Neuronal stem cell (in vitro differentiated cells): ENCODE measurements at regions not wholly inside any gene's neighbourhood (a gene's known extent, or its start where the extent isn't known, plus 50 kb on each side); places are given as distances from the start of the nearest gene placed in this dataset.

Experiments used
- DNase-seq: peaks from one replicate; pipeline ENCODE4 v3.0.0-alpha.2; 2013; ENCODE audit warnings: low spot score
- H2AFZ ChIP-seq: one replicate; pipeline ENCODE4 v1.6.1; 2013; ENCODE audit warnings: mild to moderate bottlenecking, low read length, inconsistent platforms
- H2AK5ac ChIP-seq: 2 replicates; pipeline ENCODE4 v1.6.1; 2013; ENCODE audit warnings: low read depth, mild to moderate bottlenecking, inconsistent platforms, low read length, moderate library complexity, mixed read lengths
- H2BK120ac ChIP-seq: 2 replicates; pipeline ENCODE4 v1.6.1; 2013; ENCODE audit warnings: low read depth, mild to moderate bottlenecking, inconsistent platforms, low read length, moderate library complexity, mixed read lengths
- H2BK12ac ChIP-seq: one replicate; pipeline ENCODE4 v1.6.1; 2013; ENCODE audit warnings: low read length, inconsistent platforms
- H2BK15ac ChIP-seq: 2 replicates; pipeline ENCODE4 v1.6.1; 2013; ENCODE audit warnings: mild to moderate bottlenecking, low read length, inconsistent platforms, mixed read lengths
- H2BK5ac ChIP-seq: one replicate; pipeline ENCODE4 v1.6.1; 2013; ENCODE audit warnings: inconsistent platforms, mild to moderate bottlenecking, low read length, moderate library complexity
- H3K14ac ChIP-seq: one replicate; pipeline ENCODE4 v1.6.1; 2013; ENCODE audit warnings: low read length, inconsistent platforms
- H3K18ac ChIP-seq: 2 replicates; pipeline ENCODE4 v1.6.1; 2013; ENCODE audit warnings: low read length, inconsistent platforms
- H3K23ac ChIP-seq: 2 replicates; pipeline ENCODE4 v1.6.1; 2013; ENCODE audit warnings: low read depth, mild to moderate bottlenecking, mixed read lengths, low read length, inconsistent platforms; ENCODE audit not compliant: poor library complexity
- H3K27ac ChIP-seq: replicated peaks from 3 replicates; pipeline ENCODE4 v1.5.1; 2013; ENCODE audit warnings: low read length, inconsistent platforms
- H3K27me3 ChIP-seq, 3 experiments: 2 replicates each; pipeline ENCODE4 v1.6.1; 2013; ENCODE audit warnings: low read length in 3 of 3, mild to moderate bottlenecking in 2 of 3, inconsistent platforms in 1 of 3, low read depth in 1 of 3, mixed read lengths in 1 of 3, moderate library complexity in 1 of 3; ENCODE audit not compliant: control insufficient read depth in 3 of 3, insufficient read depth in 3 of 3
- H3K36me3 ChIP-seq, 2 donors: replicated peaks in 1 of 2; 2 replicates each; pipeline ENCODE4 v1.6.1; 2013; ENCODE audit warnings: low read length in 2 of 2; ENCODE audit not compliant: control insufficient read depth in 2 of 2, insufficient read depth in 2 of 2
- H3K4ac ChIP-seq: 2 replicates; pipeline ENCODE4 v1.6.1; 2013; ENCODE audit warnings: inconsistent platforms, mild to moderate bottlenecking, low read length, moderate library complexity
- H3K4me1 ChIP-seq, 2 donors: 1 replicate in 1 of 2; 2 replicates in 1 of 2; pipeline ENCODE4 v1.6.1; 2013; ENCODE audit warnings: low read length in 2 of 2, low read depth in 1 of 2; ENCODE audit not compliant: control insufficient read depth in 2 of 2, insufficient read depth in 1 of 2
- H3K4me2 ChIP-seq: one replicate; pipeline ENCODE4 v1.6.1; 2013; ENCODE audit warnings: mild to moderate bottlenecking, low read length, inconsistent platforms; ENCODE audit not compliant: insufficient read depth, poor library complexity, severe bottlenecking
- H3K4me3 ChIP-seq, 2 donors: 2 replicates each; pipeline ENCODE4 v1.5.1; 2013; ENCODE audit warnings: low read length in 2 of 2, mild to moderate bottlenecking in 2 of 2, inconsistent platforms in 1 of 2, moderate library complexity in 1 of 2
- H3K79me1 ChIP-seq: one replicate; pipeline ENCODE4 v1.6.1; 2013; ENCODE audit warnings: low read depth, mild to moderate bottlenecking, inconsistent platforms, low read length, moderate library complexity
- H3K9ac ChIP-seq: one replicate; pipeline ENCODE4 v1.6.1; 2013; ENCODE audit warnings: mild to moderate bottlenecking, low read depth, low read length, inconsistent platforms; ENCODE audit not compliant: poor library complexity
- H3K9me3 ChIP-seq, 2 donors: replicated peaks in 1 of 2; 2 replicates each; pipeline versions ENCODE3 to v1.6.1; 2013; ENCODE audit warnings: low read length in 2 of 2, mild to moderate bottlenecking in 2 of 2, inconsistent platforms in 1 of 2, low read depth in 1 of 2, mixed read lengths in 1 of 2, moderate library complexity in 1 of 2; ENCODE audit not compliant: control insufficient read depth in 2 of 2, insufficient read depth in 1 of 2
- H4K8ac ChIP-seq: one replicate; pipeline ENCODE4 v1.6.1; 2013; ENCODE audit warnings: low read depth, mild to moderate bottlenecking, inconsistent platforms, low read length, moderate library complexity
- H4K91ac ChIP-seq: one replicate; pipeline ENCODE4 v1.6.1; 2013; ENCODE audit warnings: low read length, low read depth, mild to moderate bottlenecking, inconsistent platforms; ENCODE audit not compliant: poor library complexity
- WGBS, 2 donors: extraction: QIAGEN DNeasy Blood & Tissue Kit; methylation state at CpG; one replicate each; pipeline ENCODE4 v1.1.7; 2013; ENCODE audit warnings: missing lambda C conversion rate in 2 of 2, mixed read lengths in 1 of 2; ENCODE audit not compliant: insufficient read length in 2 of 2, insufficient replicate concordance in 1 of 2; ENCODE audit errors: extremely low coverage in 2 of 2; 5-methylcytosine and 5-hydroxymethylcytosine counted together

DNA sequence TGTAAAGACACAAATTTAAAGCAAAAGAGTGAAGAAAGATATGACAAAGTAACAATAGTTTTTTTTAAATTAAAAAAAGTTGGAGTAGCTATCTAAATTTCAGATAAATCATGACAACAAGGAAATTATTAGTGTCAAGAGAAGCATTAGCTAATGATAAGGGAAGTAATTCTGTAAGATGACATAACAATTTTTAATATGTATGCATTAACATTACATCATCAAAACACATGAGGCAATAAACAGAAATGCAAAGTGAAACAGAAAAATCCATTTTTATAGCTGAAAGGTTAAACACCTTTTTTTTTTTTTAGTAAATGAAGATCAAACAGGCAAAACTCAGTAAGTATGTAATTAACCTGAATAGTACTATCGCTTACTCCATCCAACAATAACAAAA, 804.9 kb upstream of the PRR20A start:
- Histone ChIP-seq H2BK5ac (no peak overlapping the region), H3K14ac (no peak overlapping the region), H3K79me1 (no peaks in the 10 kb centered on the region), H4K91ac (no peak overlapping the region), H2AFZ (no peak overlapping the region), H3K4me2 (no peak overlapping the region), H4K8ac (no peak overlapping the region), H3K36me3 (no peaks in the 10 kb centered on the region), H2BK120ac (no peak overlapping the region), H3K9me3 (peaks cover 0 to 2% of the 10 kb centered on the region in 2 donors), H3K4me3 (no peak overlapping the region), H2BK12ac (no peak overlapping the region), H3K4me1 (no peaks in the 10 kb centered on the region), H3K27ac (no peak overlapping the region), H3K23ac (no peak overlapping the region), H2BK15ac (no peak overlapping the region), H3K27me3 (no peaks in the 10 kb centered on the region), H2AK5ac (no peak overlapping the region), H3K4ac (no peak overlapping the region), H3K18ac (no peak overlapping the region), H3K9ac (no peak overlapping the region)
- no peak for DNase-seq
- no CpG with 5 or more reads among the region's 1 CpG for WGBS, 2 donors

DNA sequence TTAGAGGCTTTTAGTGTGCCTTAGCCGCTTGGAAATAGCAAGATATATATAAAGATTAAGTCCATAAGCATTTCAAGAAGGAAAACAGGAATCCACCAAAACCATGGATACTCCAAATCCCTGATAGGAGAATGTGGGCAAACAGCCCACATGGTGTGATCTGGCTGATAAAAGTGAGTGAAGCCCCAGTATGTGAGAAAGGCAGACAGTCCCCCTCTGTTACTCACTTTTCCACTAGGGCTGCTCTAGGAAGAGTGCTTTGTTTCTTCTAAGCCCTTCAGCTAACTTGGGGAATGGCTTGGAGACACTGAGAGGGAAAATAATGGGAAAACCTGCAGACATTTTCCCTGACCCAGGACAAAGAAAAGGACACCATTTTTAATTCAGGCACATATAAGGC, 802.3 kb upstream of the PRR20A start:
- Histone ChIP-seq H3K4ac (no peak overlapping the region), H2BK15ac (no peak overlapping the region), H3K4me2 (no peak overlapping the region), H3K4me1 (no peaks in the 10 kb centered on the region), H4K8ac (no peak overlapping the region), H4K91ac (no peak overlapping the region), H3K27me3 (no peaks in the 10 kb centered on the region), H2BK5ac (no peak overlapping the region), H2BK12ac (no peak overlapping the region), H3K4me3 (no peak overlapping the region), H3K79me1 (no peaks in the 10 kb centered on the region), H2AK5ac (no peak overlapping the region), H3K9ac (no peak overlapping the region), H3K18ac (no peak overlapping the region), H3K23ac (no peak overlapping the region), H3K27ac (no peak overlapping the region), H2BK120ac (no peak overlapping the region), H3K36me3 (no peaks in the 10 kb centered on the region), H2AFZ (no peak overlapping the region), H3K9me3 (peaks cover 0 to 2% of the 10 kb centered on the region in 2 donors), H3K14ac (no peak overlapping the region)
- WGBS, 2 donors, result no CpG with 5 or more reads among the region's 1 CpG
- no peak for DNase-seq

DNA sequence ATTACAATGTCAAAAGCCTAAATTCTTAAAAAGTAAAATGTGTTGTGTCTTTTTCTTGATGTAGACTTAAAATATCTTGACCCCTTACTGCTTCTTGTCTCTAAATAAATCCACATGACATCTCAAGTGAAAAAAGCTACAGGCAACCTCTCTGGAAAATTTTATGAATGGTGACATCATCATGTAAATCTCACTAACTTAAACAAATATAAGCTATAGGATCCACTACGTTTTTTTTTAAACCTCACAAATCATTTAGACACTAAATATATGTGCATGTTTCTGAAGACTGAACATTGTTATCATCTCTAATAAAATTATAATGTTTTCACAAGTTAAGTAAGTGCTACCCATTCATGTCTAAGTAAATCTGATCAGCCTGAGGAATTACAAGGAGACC, 793.7 kb upstream of the PRR20A start:
- Histone ChIP-seq H2BK5ac (no peak overlapping the region), H3K27ac (no peak overlapping the region), H3K79me1 (no peaks in the 10 kb centered on the region), H3K18ac (no peak overlapping the region), H2BK120ac (no peak overlapping the region), H3K36me3 (no peaks in the 10 kb centered on the region), H2AFZ (no peak overlapping the region), H3K4ac (no peak overlapping the region), H3K14ac (no peak overlapping the region), H3K4me2 (no peak overlapping the region), H4K91ac (no peak overlapping the region), H3K23ac (no peak overlapping the region), H3K9me3 (no peaks in the 10 kb centered on the region), H3K4me1 (no peaks in the 10 kb centered on the region), H3K9ac (no peak overlapping the region), H2BK12ac (no peak overlapping the region), H4K8ac (no peak overlapping the region), H3K4me3 (no peak overlapping the region), H2BK15ac (no peak overlapping the region), H2AK5ac (no peak overlapping the region), H3K27me3 (no peaks in the 10 kb centered on the region)
- WGBS, 2 donors, result no CpG with 5 or more reads among the region's 1 CpG
- DNase-seq, result no peak

DNA sequence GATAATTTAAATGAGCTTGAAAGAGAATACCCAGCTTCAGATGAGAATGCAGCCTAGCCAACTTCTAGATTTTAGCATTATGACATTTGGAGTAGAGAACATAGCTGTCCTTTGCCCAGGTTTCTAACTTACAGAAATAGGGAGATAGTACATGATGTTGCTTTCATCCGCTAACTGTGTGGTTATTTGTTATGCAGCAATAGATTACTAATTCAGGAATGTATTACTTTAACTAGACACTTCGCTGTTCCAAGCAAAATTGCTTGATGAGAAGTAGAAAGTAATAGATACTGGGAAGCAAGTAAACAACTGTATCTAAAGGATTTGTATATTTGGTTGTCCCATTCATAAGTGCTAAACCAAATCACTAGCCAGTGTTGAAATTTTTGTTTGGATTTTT, 790.9 kb upstream of the PRR20A start:
- Histone ChIP-seq H3K4me1 (no peaks in the 10 kb centered on the region), H2BK120ac (no peak overlapping the region), H3K9me3 (no peaks in the 10 kb centered on the region), H2BK15ac (no peak overlapping the region), H2BK5ac (no peak overlapping the region), H2BK12ac (no peak overlapping the region), H3K14ac (no peak overlapping the region), H3K4ac (no peak overlapping the region), H3K36me3 (no peaks in the 10 kb centered on the region), H3K27me3 (no peaks in the 10 kb centered on the region), H3K27ac (no peak overlapping the region), H2AK5ac (no peak overlapping the region), H3K9ac (no peak overlapping the region), H2AFZ (no peak overlapping the region), H3K4me2 (no peak overlapping the region), H4K91ac (no peak overlapping the region), H3K23ac (no peak overlapping the region), H4K8ac (no peak overlapping the region), H3K79me1 (no peaks in the 10 kb centered on the region), H3K18ac (no peak overlapping the region), H3K4me3 (no peak overlapping the region)
- WGBS, 2 donors, result no CpG with 5 or more reads among the region's 2 CpGs
- no peak for DNase-seq
